KG1 (cell line): ENCODE measurements at regions not wholly inside any gene's neighbourhood (a gene's known extent, or its start where the extent isn't known, plus 50 kb on each side); places are given as distances from the start of the nearest gene placed in this dataset.

Experiments used
- DNase-seq: peaks from one replicate; lab custom pipeline; 2025; lab: John Stamatoyannopoulos, UW

- no peak for DNase-seq
Observed at GRCh38 chr7:109127145-109127544, 557.5 kb downstream of the DNAJB9 start.

GRCh38 chr7:109131141-109131540 lies 561.5 kb downstream of the DNAJB9 start:
- no peak for DNase-seq

- no peak for DNase-seq
Observed at GRCh38 chr7:109136893-109137292, 567.2 kb downstream of the DNAJB9 start.

- no peak for DNase-seq
Observed at GRCh38 chr7:109154748-109155147, 585.1 kb downstream of the DNAJB9 start.

- no peak for DNase-seq
Observed at GRCh38 chr7:109158246-109158645, 588.6 kb downstream of the DNAJB9 start.

GRCh38 chr7:109176661-109177060 lies 607.0 kb downstream of the DNAJB9 start:
- DNase-seq, result no peak

GRCh38 chr7:109178342-109178741 lies 608.7 kb downstream of the DNAJB9 start:
- DNase-seq, result no peak

- no peak for DNase-seq
Observed at GRCh38 chr7:109179601-109180000, 609.9 kb downstream of the DNAJB9 start.

GRCh38 chr7:109190766-109191398 lies 621.2 kb downstream of the DNAJB9 start:
- no peak for DNase-seq

- no peak for DNase-seq
Observed at GRCh38 chr7:109206196-109206595, 636.5 kb downstream of the DNAJB9 start.

- DNase-seq, result no peak
Observed at GRCh38 chr7:109213081-109213480, 643.4 kb downstream of the DNAJB9 start.

GRCh38 chr7:109215341-109215740 lies 645.7 kb downstream of the DNAJB9 start:
- DNase-seq, result no peak

GRCh38 chr7:109224100-109224499 lies 654.4 kb downstream of the DNAJB9 start:
- DNase-seq, result no peak

GRCh38 chr7:109226699-109227098 lies 657.0 kb downstream of the DNAJB9 start:
- no peak for DNase-seq

- DNase-seq, result no peak
Observed at GRCh38 chr7:109235316-109235715, 665.6 kb downstream of the DNAJB9 start.

- no peak for DNase-seq
Observed at GRCh38 chr7:109246330-109247077, 676.8 kb downstream of the DNAJB9 start.

- no peak for DNase-seq
Observed at GRCh38 chr7:109256762-109257560, 687.3 kb downstream of the DNAJB9 start.

- no peak for DNase-seq
Observed at GRCh38 chr7:109259151-109259550, 689.5 kb downstream of the DNAJB9 start.

GRCh38 chr7:109261781-109262180 lies 692.1 kb downstream of the DNAJB9 start:
- DNase-seq, result no peak

- DNase-seq, result no peak
Observed at GRCh38 chr7:109266610-109267009, 696.9 kb downstream of the DNAJB9 start.

- DNase-seq, result no peak
Observed at GRCh38 chr7:109276348-109276747, 706.7 kb downstream of the DNAJB9 start.

- no peak for DNase-seq
Observed at GRCh38 chr7:109282726-109283125, 713.1 kb downstream of the DNAJB9 start.

- no peak for DNase-seq
Observed at GRCh38 chr7:109284943-109285342, 715.3 kb downstream of the DNAJB9 start.
